NCI-H510A treated with DMSO at 0.1 percent for 48 hours (cell line): ENCODE measurements at regions not wholly inside any gene's neighbourhood (a gene's known extent, or its start where the extent isn't known, plus 50 kb on each side); places are given as distances from the start of the nearest gene placed in this dataset.

Source experiments
- DNase-seq: peaks from one replicate; lab custom pipeline; 2025; lab: John Stamatoyannopoulos, UW

- no peak for DNase-seq
Observed at GRCh38 chr5:61596265-61596664, 264.2 kb downstream of the ZSWIM6 start.

GRCh38 chr5:61597684-61598083 is 265.6 kb downstream of the ZSWIM6 start:
- no peak for DNase-seq

GRCh38 chr5:61598126-61598525 is 266.1 kb downstream of the ZSWIM6 start:
- no peak for DNase-seq

GRCh38 chr5:61599370-61600122 is 267.5 kb downstream of the ZSWIM6 start:
- DNase-seq = peak; percentile 16

- DNase-seq = no peak
Observed at GRCh38 chr5:61600123-61600444, 268.0 kb downstream of the ZSWIM6 start.

- no peak for DNase-seq
Observed at GRCh38 chr5:61600945-61601511, 269.0 kb downstream of the ZSWIM6 start.

- no peak for DNase-seq
Observed at GRCh38 chr5:61603211-61603908, 271.3 kb downstream of the ZSWIM6 start.

- DNase-seq = no peak
Observed at GRCh38 chr5:61604076-61605025, 272.3 kb downstream of the ZSWIM6 start.

- DNase-seq = no peak
Observed at GRCh38 chr5:61609840-61610677, 278.0 kb downstream of the ZSWIM6 start.

- DNase-seq = no peak
Observed at GRCh38 chr5:61610678-61611024, 278.6 kb downstream of the ZSWIM6 start.

- DNase-seq = no peak
Observed at GRCh38 chr5:61612431-61612830, 280.4 kb downstream of the ZSWIM6 start.

GRCh38 chr5:61613679-61614078 is 281.6 kb downstream of the ZSWIM6 start:
- DNase-seq = no peak

- no peak for DNase-seq
Observed at GRCh38 chr5:61614606-61615005, 282.5 kb downstream of the ZSWIM6 start.

- DNase-seq = no peak
Observed at GRCh38 chr5:61617039-61617438, 285.0 kb downstream of the ZSWIM6 start.

GRCh38 chr5:61617995-61618525 is 286.0 kb downstream of the ZSWIM6 start:
- DNase-seq = no peak

GRCh38 chr5:61618577-61618976 is 286.5 kb downstream of the ZSWIM6 start:
- no peak for DNase-seq

GRCh38 chr5:61619289-61619688 is 287.2 kb downstream of the ZSWIM6 start:
- DNase-seq = no peak

GRCh38 chr5:61619777-61620518 is 287.9 kb downstream of the ZSWIM6 start:
- no peak for DNase-seq

GRCh38 chr5:61620699-61621182 is 288.7 kb downstream of the ZSWIM6 start:
- no peak for DNase-seq

- DNase-seq = no peak
Observed at GRCh38 chr5:61621202-61621650, 289.2 kb downstream of the ZSWIM6 start.
